NT2/D1 (cell line): ENCODE measurements at regions not wholly inside any gene's neighbourhood (a gene's known extent, or its start where the extent isn't known, plus 50 kb on each side); places are given as distances from the start of the nearest gene placed in this dataset.

Source experiments
- SUZ12 ChIP-seq: IDR thresholded peaks from 2 replicates; pipeline ENCODE4 v1.6.1; 2011; ENCODE audit not compliant: insufficient read length, insufficient read depth; ENCODE audit errors: extremely low read depth
- YY1 ChIP-seq: IDR thresholded peaks from 2 replicates; pipeline ENCODE4 v1.6.1; 2011; ENCODE audit not compliant: insufficient read length, insufficient read depth
- ZNF274 ChIP-seq: IDR thresholded peaks from 2 replicates; pipeline ENCODE4 v1.6.1; 2011; ENCODE audit warnings: mild to moderate bottlenecking, low read depth, low read length

DNA sequence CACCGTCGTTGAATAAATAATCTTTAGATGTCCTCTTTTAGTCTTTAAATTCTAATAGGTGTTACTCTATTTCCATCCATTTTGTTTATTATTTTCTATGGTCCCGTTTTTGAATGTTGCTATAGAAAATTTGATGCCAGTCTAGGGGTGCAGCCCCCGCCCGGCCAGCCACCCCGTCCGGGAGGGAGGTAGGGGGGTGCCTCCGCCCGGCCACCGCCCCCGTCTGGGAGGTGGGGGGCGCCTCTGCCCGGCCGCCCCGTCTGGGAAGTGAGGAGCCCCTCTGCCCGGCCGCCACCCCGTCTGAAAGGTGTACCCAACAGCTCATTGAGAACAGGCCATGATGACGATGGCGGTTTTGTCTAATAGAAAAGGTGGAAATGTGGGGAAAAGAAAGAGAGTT lies 2372.2 kb upstream of the WWC1 start:
- TF ChIP-seq SUZ12 (no peak), ZNF274 (no peak), YY1 (no peak)
